ENCODE measurements at regions not wholly inside any gene's neighbourhood (a gene's known extent, or its start where the extent isn't known, plus 50 kb on each side); places are given as distances from the start of the nearest gene placed in this dataset.
"Not testable (repeated sequence)": the region's sequence is repeated elsewhere in the genome, so short reads cannot be mapped to it uniquely, and the experiment has no call there.

- CTCF ChIA-PET = no interaction called here
Measured at GRCh38 chr15:20369500-20369899, 172.1 kb downstream of the GOLGA6L6 start.

GRCh38 chr15:20368974-20369373, 172.6 kb downstream of the GOLGA6L6 start:
- Histone ChIP-seq H3K4me2 (no peak overlapping the region), H4K20me1 (ENCODE audit: insufficient read depth) (0 out of 2 replicates have a peak, but pooled peaks cover 4% of the 10 kb centered on the region), H3K79me2 (ENCODE audit: low read depth) (no peaks in the 10 kb centered on the region), H3F3A (ENCODE audit: insufficient read depth, low read depth) (no peaks in the 10 kb centered on the region), H2AFZ (no peak overlapping the region), H3K27ac (no peak overlapping the region), H3K36me3 (ENCODE audit: low read depth) (no peaks in the 10 kb centered on the region), H3K27me3 (ENCODE audit: insufficient read depth, low read depth) (no peaks in the 10 kb centered on the region), H3K4me1 (replicated peaks; ENCODE audit: insufficient read depth) (no peaks in the 10 kb centered on the region), H3K9me2 (ENCODE audit: insufficient read depth) (no peaks in the 10 kb centered on the region), H3K9me3 (ENCODE audit: insufficient read depth, low read depth) (no peaks in the 10 kb centered on the region), H3K4me3 (no peak overlapping the region)
- CTCF ChIA-PET = interaction anchor here (0.6 kb wide), 1 partner anchor 294 kb away, joined by 4 read pairs; no protein-coding TSS in a partner anchor
- no peak for TF ChIP-seq CTCF (conservative IDR thresholded peaks at IDR 0.05)
- no peak for TF ChIP-seq EZH2 (IDR thresholded peaks at IDR 0.05; ENCODE audit: low read depth)
- no peak for DNase-seq
- no TSS peak for BruUV-seq (replicated peaks)
- intact Hi-C loops (cut with micrococcal nuclease; ENCODE audit: unreplicated experiment) = no loop called here
- POLR2A ChIA-PET (ENCODE audit: unreplicated experiment) = no interaction called here

More at GRCh38 chr15:20369500-20369899, 172.1 kb downstream of the GOLGA6L6 start:
- BruUV-seq (replicated peaks) = no TSS peak
- H3K27ac ChIP-seq = no peak overlapping the region
- H3K79me2 ChIP-seq (ENCODE audit: low read depth) = no peaks in the 10 kb centered on the region
- no peak for TF ChIP-seq EZH2 (IDR thresholded peaks at IDR 0.05; ENCODE audit: low read depth)
- no peak for TF ChIP-seq CTCF (conservative IDR thresholded peaks at IDR 0.05)
- DNase-seq = no peak
- H3K4me1 ChIP-seq (replicated peaks; ENCODE audit: insufficient read depth) = no peaks in the 10 kb centered on the region
- H3K4me3 ChIP-seq = no peak overlapping the region
- no peaks in the 10 kb centered on the region for H3K36me3 ChIP-seq (ENCODE audit: low read depth)
- no peaks in the 10 kb centered on the region for H3K9me2 ChIP-seq (ENCODE audit: insufficient read depth)
- H3K4me2 ChIP-seq = no peak overlapping the region
- no peak overlapping the region for H2AFZ ChIP-seq
- no peaks in the 10 kb centered on the region for H3F3A ChIP-seq (ENCODE audit: insufficient read depth, low read depth)
- H3K27me3 ChIP-seq (ENCODE audit: insufficient read depth, low read depth) = no peaks in the 10 kb centered on the region
- intact Hi-C loops (cut with micrococcal nuclease; ENCODE audit: unreplicated experiment) = no loop called here
- POLR2A ChIA-PET (ENCODE audit: unreplicated experiment) = no interaction called here
- no peaks in the 10 kb centered on the region for H3K9me3 ChIP-seq (ENCODE audit: insufficient read depth, low read depth)
- 0 out of 2 replicates have a peak, but pooled peaks cover 4% of the 10 kb centered on the region for H4K20me1 ChIP-seq (ENCODE audit: insufficient read depth)

GRCh38 chr15:20367093-20367492, 174.5 kb downstream of the GOLGA6L6 start:
- 0 out of 2 replicates have a peak, but pooled peaks cover 4% of the 10 kb centered on the region for H4K20me1 ChIP-seq (ENCODE audit: insufficient read depth)
- BruUV-seq (replicated peaks) = no TSS peak
- DNase-seq = no peak
- POLR2A ChIA-PET (ENCODE audit: unreplicated experiment) = no interaction called here
- no peak overlapping the region for H3K4me3 ChIP-seq
- H3K9me3 ChIP-seq (ENCODE audit: insufficient read depth, low read depth) = no peaks in the 10 kb centered on the region
- intact Hi-C loops (cut with micrococcal nuclease; ENCODE audit: unreplicated experiment) = no loop called here
- H3K27ac ChIP-seq = no peak overlapping the region
- no peaks in the 10 kb centered on the region for H3F3A ChIP-seq (ENCODE audit: insufficient read depth, low read depth)
- no peak overlapping the region for H2AFZ ChIP-seq
- H3K4me1 ChIP-seq (replicated peaks; ENCODE audit: insufficient read depth) = no peaks in the 10 kb centered on the region
- CTCF ChIA-PET = interaction anchor here (0.9 kb wide), 1 partner anchor 11 kb away, joined by 5 read pairs; no protein-coding TSS in a partner anchor
- no peaks in the 10 kb centered on the region for H3K79me2 ChIP-seq (ENCODE audit: low read depth)
- no peaks in the 10 kb centered on the region for H3K27me3 ChIP-seq (ENCODE audit: insufficient read depth, low read depth)
- H3K4me2 ChIP-seq = no peak overlapping the region
- no peak for TF ChIP-seq EZH2 (IDR thresholded peaks at IDR 0.05; ENCODE audit: low read depth)
- TF ChIP-seq CTCF (conservative IDR thresholded peaks at IDR 0.05) = no peak
- no peaks in the 10 kb centered on the region for H3K36me3 ChIP-seq (ENCODE audit: low read depth)
- no peaks in the 10 kb centered on the region for H3K9me2 ChIP-seq (ENCODE audit: insufficient read depth)

GRCh38 chr15:20363591-20363990, 178.0 kb downstream of the GOLGA6L6 start:
- not testable (repeated sequence) for H3K9me3 ChIP-seq (ENCODE audit: insufficient read depth, low read depth); H3K27ac ChIP-seq

More at GRCh38 chr15:20363591-20363990, 178.0 kb downstream of the GOLGA6L6 start:
- H3K36me3 ChIP-seq (ENCODE audit: low read depth); DNase-seq; H3K9me2 ChIP-seq (ENCODE audit: insufficient read depth); intact Hi-C loops (cut with micrococcal nuclease; ENCODE audit: unreplicated experiment); BruUV-seq (replicated peaks); H3K4me1 ChIP-seq (replicated peaks; ENCODE audit: insufficient read depth); H3F3A ChIP-seq (ENCODE audit: insufficient read depth, low read depth); H3K27me3 ChIP-seq (ENCODE audit: insufficient read depth, low read depth); H3K4me2 ChIP-seq; H3K4me3 ChIP-seq; H3K79me2 ChIP-seq (ENCODE audit: low read depth); H2AFZ ChIP-seq; H4K20me1 ChIP-seq (ENCODE audit: insufficient read depth): not testable (repeated sequence)
- ChIA-PET CTCF (interaction anchor here (0.7 kb wide), 1 partner anchor 920 kb away, joined by 5 read pairs; no protein-coding TSS in a partner anchor), POLR2A (ENCODE audit: unreplicated experiment) (interaction anchor here (0.6 kb wide), 1 partner anchor 63 kb away, joined by 12 read pairs; no protein-coding TSS in a partner anchor)
